Liver (tissue), 3 donors: ENCODE measurements at regions not wholly inside any gene's neighbourhood (a gene's known extent, or its start where the extent isn't known, plus 50 kb on each side); places are given as distances from the start of the nearest gene placed in this dataset.

ENCODE experiments used
- ATF3 ChIP-seq: IDR thresholded peaks from 2 replicates; pipeline ENCODE4 v1.6.1; 2016; ENCODE audit warnings: antibody characterized with exemption
- FOXA1 ChIP-seq: IDR thresholded peaks from 2 replicates; pipeline ENCODE4 v1.6.1; 2016; ENCODE audit warnings: antibody characterized with exemption
- GABPA ChIP-seq, 2 donors: IDR thresholded peaks in 1 of 2; conservative IDR thresholded peaks in 1 of 2; 2 replicates each; pipeline ENCODE4 v1.6.1; 2016; ENCODE audit warnings: antibody characterized with exemption in 2 of 2, mild to moderate bottlenecking in 1 of 2, moderate library complexity in 1 of 2
- HNF4G ChIP-seq: IDR thresholded peaks from 2 replicates; pipeline ENCODE4 v1.6.1; 2016; ENCODE audit warnings: antibody characterized with exemption
- JUND ChIP-seq, 2 donors: IDR thresholded peaks; 2 replicates each; pipeline ENCODE4 v1.6.1; 2016; ENCODE audit warnings: antibody characterized with exemption in 2 of 2
- MAX ChIP-seq: IDR thresholded peaks from 2 replicates; pipeline ENCODE4 v1.6.1; 2016; ENCODE audit warnings: antibody characterized with exemption
- RAD21 ChIP-seq, 2 donors: IDR thresholded peaks; 2 replicates each; pipeline ENCODE4 v1.6.1; 2016; ENCODE audit warnings: antibody characterized with exemption in 2 of 2, mild to moderate bottlenecking in 2 of 2
- RXRA ChIP-seq, 2 donors: IDR thresholded peaks; 2 replicates each; pipeline ENCODE4 v1.6.1; 2017 to 2018; ENCODE audit warnings: antibody characterized with exemption in 2 of 2, mild to moderate bottlenecking in 1 of 2
- SP1 ChIP-seq: IDR thresholded peaks from 2 replicates; pipeline ENCODE4 v1.6.1; 2018; ENCODE audit warnings: antibody characterized with exemption, mild to moderate bottlenecking
- TAF1 ChIP-seq: conservative IDR thresholded peaks from 2 replicates; pipeline ENCODE4 v1.6.1; 2016; ENCODE audit warnings: antibody characterized with exemption, mild to moderate bottlenecking
- YY1 ChIP-seq: IDR thresholded peaks from 2 replicates; pipeline ENCODE4 v1.6.1; 2016; ENCODE audit warnings: antibody characterized with exemption, mild to moderate bottlenecking
- TF ChIP-seq, protein P1 (sequence below): fragments of 150-350 bp; IDR thresholded peaks from 2 replicates; pipeline ENCODE4 v1.5.1; 2017; ENCODE audit warnings: improper control_type of control experiment, low read depth, low read length; ENCODE audit not compliant: missing input control
- TF ChIP-seq, protein P2 (sequence below): IDR thresholded peaks from 2 replicates; pipeline ENCODE4 v1.6.1; 2016; ENCODE audit warnings: antibody characterized with exemption, mild to moderate bottlenecking
- TF ChIP-seq, protein P3 (sequence below): IDR thresholded peaks from 2 replicates; pipeline ENCODE4 v1.6.1; 2016; ENCODE audit warnings: antibody characterized with exemption
- donor health status: healthy.
- donor health status: healthy.

GRCh38 chr11:134479206-134480135, 67.4 kb upstream of the B3GAT1 start:
- TF ChIP-seq, protein P1, sequence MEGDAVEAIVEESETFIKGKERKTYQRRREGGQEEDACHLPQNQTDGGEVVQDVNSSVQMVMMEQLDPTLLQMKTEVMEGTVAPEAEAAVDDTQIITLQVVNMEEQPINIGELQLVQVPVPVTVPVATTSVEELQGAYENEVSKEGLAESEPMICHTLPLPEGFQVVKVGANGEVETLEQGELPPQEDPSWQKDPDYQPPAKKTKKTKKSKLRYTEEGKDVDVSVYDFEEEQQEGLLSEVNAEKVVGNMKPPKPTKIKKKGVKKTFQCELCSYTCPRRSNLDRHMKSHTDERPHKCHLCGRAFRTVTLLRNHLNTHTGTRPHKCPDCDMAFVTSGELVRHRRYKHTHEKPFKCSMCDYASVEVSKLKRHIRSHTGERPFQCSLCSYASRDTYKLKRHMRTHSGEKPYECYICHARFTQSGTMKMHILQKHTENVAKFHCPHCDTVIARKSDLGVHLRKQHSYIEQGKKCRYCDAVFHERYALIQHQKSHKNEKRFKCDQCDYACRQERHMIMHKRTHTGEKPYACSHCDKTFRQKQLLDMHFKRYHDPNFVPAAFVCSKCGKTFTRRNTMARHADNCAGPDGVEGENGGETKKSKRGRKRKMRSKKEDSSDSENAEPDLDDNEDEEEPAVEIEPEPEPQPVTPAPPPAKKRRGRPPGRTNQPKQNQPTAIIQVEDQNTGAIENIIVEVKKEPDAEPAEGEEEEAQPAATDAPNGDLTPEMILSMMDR, result no peak
- TF ChIP-seq JUND (IDR thresholded peaks at IDR 0.05), result no peak
- TF ChIP-seq RAD21 (IDR thresholded peaks at IDR 0.05), result no peak
- no peak for TF ChIP-seq SP1
- no peak for TF ChIP-seq MAX
- TF ChIP-seq ATF3, result no peak
- TF ChIP-seq TAF1, result no peak
- no peak for TF ChIP-seq YY1
- no peak for TF ChIP-seq GABPA (IDR thresholded peaks at IDR 0.05 in 1 of 2, conservative IDR thresholded peaks at IDR 0.05 in 1 of 2)
- TF ChIP-seq, protein P2, sequence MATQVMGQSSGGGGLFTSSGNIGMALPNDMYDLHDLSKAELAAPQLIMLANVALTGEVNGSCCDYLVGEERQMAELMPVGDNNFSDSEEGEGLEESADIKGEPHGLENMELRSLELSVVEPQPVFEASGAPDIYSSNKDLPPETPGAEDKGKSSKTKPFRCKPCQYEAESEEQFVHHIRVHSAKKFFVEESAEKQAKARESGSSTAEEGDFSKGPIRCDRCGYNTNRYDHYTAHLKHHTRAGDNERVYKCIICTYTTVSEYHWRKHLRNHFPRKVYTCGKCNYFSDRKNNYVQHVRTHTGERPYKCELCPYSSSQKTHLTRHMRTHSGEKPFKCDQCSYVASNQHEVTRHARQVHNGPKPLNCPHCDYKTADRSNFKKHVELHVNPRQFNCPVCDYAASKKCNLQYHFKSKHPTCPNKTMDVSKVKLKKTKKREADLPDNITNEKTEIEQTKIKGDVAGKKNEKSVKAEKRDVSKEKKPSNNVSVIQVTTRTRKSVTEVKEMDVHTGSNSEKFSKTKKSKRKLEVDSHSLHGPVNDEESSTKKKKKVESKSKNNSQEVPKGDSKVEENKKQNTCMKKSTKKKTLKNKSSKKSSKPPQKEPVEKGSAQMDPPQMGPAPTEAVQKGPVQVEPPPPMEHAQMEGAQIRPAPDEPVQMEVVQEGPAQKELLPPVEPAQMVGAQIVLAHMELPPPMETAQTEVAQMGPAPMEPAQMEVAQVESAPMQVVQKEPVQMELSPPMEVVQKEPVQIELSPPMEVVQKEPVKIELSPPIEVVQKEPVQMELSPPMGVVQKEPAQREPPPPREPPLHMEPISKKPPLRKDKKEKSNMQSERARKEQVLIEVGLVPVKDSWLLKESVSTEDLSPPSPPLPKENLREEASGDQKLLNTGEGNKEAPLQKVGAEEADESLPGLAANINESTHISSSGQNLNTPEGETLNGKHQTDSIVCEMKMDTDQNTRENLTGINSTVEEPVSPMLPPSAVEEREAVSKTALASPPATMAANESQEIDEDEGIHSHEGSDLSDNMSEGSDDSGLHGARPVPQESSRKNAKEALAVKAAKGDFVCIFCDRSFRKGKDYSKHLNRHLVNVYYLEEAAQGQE, result no peak
- TF ChIP-seq HNF4G, result no peak
- TF ChIP-seq FOXA1, result no peak
- TF ChIP-seq, protein P3, sequence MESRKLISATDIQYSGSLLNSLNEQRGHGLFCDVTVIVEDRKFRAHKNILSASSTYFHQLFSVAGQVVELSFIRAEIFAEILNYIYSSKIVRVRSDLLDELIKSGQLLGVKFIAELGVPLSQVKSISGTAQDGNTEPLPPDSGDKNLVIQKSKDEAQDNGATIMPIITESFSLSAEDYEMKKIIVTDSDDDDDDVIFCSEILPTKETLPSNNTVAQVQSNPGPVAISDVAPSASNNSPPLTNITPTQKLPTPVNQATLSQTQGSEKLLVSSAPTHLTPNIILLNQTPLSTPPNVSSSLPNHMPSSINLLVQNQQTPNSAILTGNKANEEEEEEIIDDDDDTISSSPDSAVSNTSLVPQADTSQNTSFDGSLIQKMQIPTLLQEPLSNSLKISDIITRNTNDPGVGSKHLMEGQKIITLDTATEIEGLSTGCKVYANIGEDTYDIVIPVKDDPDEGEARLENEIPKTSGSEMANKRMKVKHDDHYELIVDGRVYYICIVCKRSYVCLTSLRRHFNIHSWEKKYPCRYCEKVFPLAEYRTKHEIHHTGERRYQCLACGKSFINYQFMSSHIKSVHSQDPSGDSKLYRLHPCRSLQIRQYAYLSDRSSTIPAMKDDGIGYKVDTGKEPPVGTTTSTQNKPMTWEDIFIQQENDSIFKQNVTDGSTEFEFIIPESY, result no peak
- no peak for TF ChIP-seq RXRA (IDR thresholded peaks at IDR 0.05)
